GM13977 (cell line): ENCODE measurements at regions not wholly inside any gene's neighbourhood (a gene's known extent, or its start where the extent isn't known, plus 50 kb on each side); places are given as distances from the start of the nearest gene placed in this dataset.
"Not testable (repeated sequence)": the region's sequence is repeated elsewhere in the genome, so short reads cannot be mapped to it uniquely, and the experiment has no call there.

ENCODE experiments used
- DNase-seq: peaks from one replicate; pipeline ENCODE4 v3.0.0; 2012; ENCODE audit warnings: low spot score
- in situ Hi-C: fragments of 300-500 bp; cut with MboI; formaldehyde crosslinking; loops from one replicate; pipeline ENCODE4 v1.12.0; 2022; ENCODE audit warnings: low sequenced_read_pairs, low pct_unique_long_range_greater_than_20kb, mixed read lengths, inconsistent platforms; ENCODE audit not compliant: unreplicated experiment
- TF ChIP-seq, protein P1 (sequence below): IDR thresholded peaks from 2 replicates; pipeline ENCODE4 v1.5.1; 2012; ENCODE audit warnings: mild to moderate bottlenecking, control low read depth; ENCODE audit not compliant: insufficient read depth; ENCODE audit errors: extremely low read depth, missing control alignments

DNA sequence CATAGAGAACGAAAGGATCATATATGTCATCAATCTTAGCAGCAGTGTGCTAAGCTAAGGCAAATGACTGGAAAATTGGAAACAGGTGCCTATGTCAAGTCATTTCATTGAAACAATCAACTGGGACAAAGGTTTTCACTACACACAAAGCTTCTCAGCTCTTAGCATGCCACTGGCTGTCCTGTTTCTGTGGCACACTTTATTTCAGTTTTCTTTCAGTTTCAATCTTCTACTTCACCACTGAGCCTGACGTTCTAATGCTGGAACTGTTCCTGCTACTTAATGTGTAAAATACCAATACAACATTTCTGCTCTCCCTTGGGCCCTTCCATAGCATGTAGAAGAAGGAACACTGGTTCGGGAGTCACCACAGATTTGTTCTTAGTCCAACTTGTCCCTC, 378.3 kb upstream of the FMR1 start:
- in situ Hi-C loops, result no loop called here
- TF ChIP-seq, protein P1, sequence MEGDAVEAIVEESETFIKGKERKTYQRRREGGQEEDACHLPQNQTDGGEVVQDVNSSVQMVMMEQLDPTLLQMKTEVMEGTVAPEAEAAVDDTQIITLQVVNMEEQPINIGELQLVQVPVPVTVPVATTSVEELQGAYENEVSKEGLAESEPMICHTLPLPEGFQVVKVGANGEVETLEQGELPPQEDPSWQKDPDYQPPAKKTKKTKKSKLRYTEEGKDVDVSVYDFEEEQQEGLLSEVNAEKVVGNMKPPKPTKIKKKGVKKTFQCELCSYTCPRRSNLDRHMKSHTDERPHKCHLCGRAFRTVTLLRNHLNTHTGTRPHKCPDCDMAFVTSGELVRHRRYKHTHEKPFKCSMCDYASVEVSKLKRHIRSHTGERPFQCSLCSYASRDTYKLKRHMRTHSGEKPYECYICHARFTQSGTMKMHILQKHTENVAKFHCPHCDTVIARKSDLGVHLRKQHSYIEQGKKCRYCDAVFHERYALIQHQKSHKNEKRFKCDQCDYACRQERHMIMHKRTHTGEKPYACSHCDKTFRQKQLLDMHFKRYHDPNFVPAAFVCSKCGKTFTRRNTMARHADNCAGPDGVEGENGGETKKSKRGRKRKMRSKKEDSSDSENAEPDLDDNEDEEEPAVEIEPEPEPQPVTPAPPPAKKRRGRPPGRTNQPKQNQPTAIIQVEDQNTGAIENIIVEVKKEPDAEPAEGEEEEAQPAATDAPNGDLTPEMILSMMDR, result no peak
- no peak for DNase-seq

GRCh38 chrX:147537172-147537571, 374.5 kb upstream of the FMR1 start:
- TF ChIP-seq, protein P1, result no peak
- no peak for DNase-seq
- in situ Hi-C loops, result no loop called here

- in situ Hi-C loops, DNase-seq: not testable (repeated sequence)
These were observed 363.7 kb upstream of the FMR1 start for GRCh38 chrX:147548023-147548422.

DNA sequence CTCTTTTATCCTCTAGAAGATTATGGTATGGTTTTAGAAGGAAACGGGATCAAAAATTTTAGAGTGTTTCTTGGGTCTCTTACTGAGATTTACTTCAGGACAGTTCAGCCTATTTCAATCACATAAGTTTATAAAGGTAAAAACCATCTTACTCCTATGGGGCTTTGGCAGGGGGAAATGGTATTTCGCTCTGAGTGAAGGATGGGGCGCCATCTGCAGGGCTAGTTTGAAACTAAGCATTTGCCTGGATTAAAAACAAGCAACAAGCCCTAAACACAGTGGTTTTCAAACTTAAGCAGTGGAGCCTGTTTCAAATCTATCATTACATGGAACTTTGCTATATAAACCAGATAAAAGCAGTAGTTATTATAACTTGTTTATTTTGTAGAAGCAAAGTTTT, 361.5 kb upstream of the FMR1 start:
- TF ChIP-seq, protein P1, result peak; percentile 49
- DNase-seq, result no peak
- in situ Hi-C loops, result no loop called here

DNA sequence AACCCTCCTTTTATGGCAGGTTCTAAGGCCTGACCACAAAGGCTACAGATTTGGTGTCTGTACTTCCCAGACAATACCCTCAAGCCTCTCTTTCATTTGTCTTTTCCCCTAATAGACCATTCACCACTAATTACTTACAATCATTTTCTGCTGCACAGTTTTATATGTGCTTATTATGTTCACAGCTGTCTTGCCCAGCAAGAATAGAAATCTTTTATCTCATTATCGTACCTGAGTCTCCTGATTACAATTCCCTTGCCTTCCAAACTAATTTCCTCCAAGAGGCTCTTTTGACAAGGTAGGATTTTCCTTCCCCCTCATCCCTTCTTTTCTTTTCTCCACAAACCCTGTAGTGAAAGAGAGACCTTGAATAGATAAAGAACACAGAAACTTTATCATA, 352.5 kb upstream of the FMR1 start:
- DNase-seq, result no peak
- TF ChIP-seq, protein P1, result no peak
- in situ Hi-C loops, result no loop called here

GRCh38 chrX:147565237-147565636, 346.5 kb upstream of the FMR1 start:
- TF ChIP-seq, protein P1, result no peak
- in situ Hi-C loops, result no loop called here
- DNase-seq, result no peak

DNA sequence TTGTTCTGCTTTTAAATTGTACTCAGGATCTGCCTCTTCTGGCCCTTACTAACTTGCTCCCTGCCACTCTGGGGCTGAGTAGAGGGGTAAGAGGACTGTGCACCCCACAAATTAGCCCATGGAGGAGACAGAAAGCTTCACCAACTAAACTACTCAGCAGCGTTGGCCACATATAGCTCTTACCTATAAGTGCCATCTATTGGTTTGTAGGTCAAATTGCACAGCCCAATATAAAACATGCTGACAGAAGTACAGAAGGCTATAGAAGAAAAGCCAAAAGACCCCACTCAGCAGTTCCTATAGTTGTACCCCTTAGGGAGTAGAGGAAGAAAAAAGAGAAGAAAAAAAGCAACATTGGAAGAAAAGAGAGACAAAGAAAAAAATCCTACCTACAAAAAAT, 341.2 kb upstream of the FMR1 start:
- in situ Hi-C loops, result no loop called here
- no peak for DNase-seq
- TF ChIP-seq, protein P1, result no peak
